ENCODE measurements at regions not wholly inside any gene's neighbourhood (a gene's known extent, or its start where the extent isn't known, plus 50 kb on each side); places are given as distances from the start of the nearest gene placed in this dataset.
A peak's percentile ranks its signal among the peaks of the same experiment; 100 is the strongest.

- DNase-seq: no peak
These were observed 279.9 kb upstream of the UMPS start for GRCh38 chr3:124450366-124450765.

- no peak for DNase-seq
These were observed 278.5 kb upstream of the UMPS start for GRCh38 chr3:124451630-124452317.

DNA sequence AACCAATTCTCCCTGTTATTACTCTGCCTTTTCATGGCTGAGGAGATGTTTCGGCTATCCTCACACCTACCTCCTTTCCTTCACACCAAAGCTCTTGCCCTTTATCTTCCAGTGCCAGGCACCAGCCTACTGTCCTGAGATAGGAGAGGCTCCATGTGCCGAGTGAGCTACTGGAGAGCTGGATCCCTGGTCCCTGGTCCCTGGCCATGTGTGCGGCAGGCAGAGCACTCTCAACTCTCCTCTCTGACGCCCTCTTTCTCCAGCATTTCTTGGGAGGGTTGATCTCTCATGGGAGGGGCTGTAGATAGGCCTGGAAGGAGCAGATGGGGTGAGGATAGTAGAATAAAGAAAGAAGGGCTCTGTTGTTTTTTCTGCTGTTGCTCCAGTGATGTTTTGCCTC is 277.1 kb upstream of the UMPS start:
- DNase-seq: no peak

DNA sequence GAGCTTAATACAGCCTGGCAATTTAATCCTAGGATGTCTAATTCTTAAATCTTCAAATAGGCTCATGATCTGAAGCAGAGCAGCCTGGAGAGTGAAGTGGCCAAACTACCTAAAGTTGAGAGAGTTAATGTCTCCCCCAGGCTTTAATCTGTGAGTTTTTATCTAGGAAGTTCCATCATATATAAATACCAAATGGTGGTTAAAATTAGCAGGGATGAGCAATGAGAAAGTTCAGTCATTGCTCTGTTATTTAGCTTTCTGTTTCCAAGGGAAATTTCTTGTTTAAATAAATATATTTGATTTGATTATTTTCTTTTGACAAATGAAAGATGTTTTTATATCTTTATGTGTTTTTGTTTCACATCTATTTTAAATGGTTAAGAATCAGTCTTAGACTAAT is 274.4 kb upstream of the UMPS start:
- peak; percentile 54 for DNase-seq

DNA sequence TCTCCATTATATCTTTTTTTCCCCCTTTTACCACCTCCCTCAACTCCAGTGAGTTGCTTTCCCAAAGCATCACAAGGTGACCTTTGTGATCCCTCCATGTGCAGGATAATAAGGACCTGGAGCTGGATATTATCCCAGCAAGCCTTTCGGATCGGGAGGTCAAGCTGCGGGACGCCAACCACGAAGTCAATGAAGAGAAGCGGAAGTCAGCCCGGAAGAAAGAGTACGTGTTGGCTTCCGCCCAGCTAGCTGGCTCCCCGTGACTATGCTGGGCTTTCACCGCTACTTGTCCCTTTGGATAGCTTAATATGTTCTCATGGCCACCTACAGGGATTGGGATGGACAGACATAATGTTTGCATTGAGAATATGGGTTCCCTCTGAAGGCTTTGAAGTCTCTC is 273.7 kb upstream of the UMPS start:
- peak; percentile 19 for DNase-seq

- DNase-seq: no peak
These were observed 270.6 kb upstream of the UMPS start for GRCh38 chr3:124459678-124460077.

DNA sequence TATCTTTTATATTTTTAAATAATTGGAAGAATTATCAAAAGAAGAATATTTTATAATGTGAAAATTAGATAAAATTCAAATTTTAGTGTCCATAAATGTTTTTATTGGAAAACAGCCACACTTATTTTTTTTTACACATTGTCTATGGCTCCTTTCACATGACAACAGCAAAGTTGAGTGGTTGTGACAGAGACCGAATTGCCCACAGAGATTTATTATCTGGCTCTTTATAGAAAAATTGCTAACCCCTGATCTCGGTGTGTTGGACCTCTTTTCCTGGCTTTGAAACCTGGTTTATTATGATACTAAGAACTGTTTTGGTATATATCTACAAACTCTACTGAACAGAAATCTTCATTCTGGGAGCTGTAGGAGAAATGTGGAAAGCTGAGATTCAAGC is 269.1 kb upstream of the UMPS start:
- DNase-seq: no peak

- DNase-seq: no peak
These were observed 268.2 kb upstream of the UMPS start for GRCh38 chr3:124461838-124462632.

DNA sequence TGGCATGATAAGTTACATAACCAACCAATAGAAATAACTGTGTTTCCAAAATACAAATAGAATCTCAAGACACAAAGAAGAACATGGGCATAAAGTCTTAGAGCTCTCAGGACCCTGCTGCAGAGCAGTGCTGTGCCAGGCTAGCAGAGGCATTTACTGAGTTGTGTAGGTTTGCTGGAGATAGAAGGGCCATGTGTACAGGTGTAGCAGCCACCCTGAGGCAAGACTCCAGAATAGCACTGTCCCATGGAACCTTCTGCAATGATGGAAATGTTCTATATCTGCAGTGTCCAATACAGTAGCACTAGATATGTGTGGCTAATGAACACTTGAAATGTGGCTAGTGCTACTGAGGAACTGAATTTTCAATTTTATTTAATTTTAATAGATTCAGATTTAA is 267.0 kb upstream of the UMPS start:
- no peak for DNase-seq

- peak; percentile 42 for DNase-seq
These were observed 262.0 kb upstream of the UMPS start for GRCh38 chr3:124467980-124468902.

- DNase-seq: no peak
These were observed 260.7 kb upstream of the UMPS start for GRCh38 chr3:124469555-124469954.

GRCh38 chr3:124478830-124479229 is 251.4 kb upstream of the UMPS start:
- DNase-seq: no peak

GRCh38 chr3:124483915-124484470 is 246.3 kb upstream of the UMPS start:
- DNase-seq: no peak

GRCh38 chr3:124486324-124486723 is 243.9 kb upstream of the UMPS start:
- no peak for DNase-seq

- no peak for DNase-seq
These were observed 240.7 kb upstream of the UMPS start for GRCh38 chr3:124489506-124489905.

- no peak for DNase-seq
These were observed 239.2 kb upstream of the UMPS start for GRCh38 chr3:124491098-124491497.

GRCh38 chr3:124491875-124492274 is 238.4 kb upstream of the UMPS start:
- no peak for DNase-seq

- DNase-seq: peak; percentile 28
These were observed 237.4 kb upstream of the UMPS start for GRCh38 chr3:124492824-124493223.

DNA sequence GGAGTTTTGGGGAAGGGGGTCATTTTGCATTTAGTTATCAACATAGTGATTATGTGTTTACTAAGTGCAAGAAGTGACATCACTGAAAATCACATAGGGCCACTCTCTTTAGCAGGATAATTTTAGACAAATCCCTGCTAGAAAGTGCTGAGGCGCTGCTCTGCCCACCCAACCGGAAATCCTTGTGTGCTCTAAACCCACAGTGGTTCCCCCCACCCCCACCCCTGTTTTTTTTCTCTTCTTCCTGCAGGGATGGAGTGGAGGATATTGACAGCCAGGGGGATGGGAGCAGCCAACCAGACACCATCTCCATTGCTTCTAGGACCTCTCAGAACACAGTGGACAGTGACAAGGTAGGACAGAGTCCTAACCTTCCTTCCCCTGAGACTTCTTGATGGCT is 234.2 kb upstream of the UMPS start:
- no peak for DNase-seq

- DNase-seq: no peak
These were observed 232.8 kb upstream of the UMPS start for GRCh38 chr3:124497487-124497886.

DNA sequence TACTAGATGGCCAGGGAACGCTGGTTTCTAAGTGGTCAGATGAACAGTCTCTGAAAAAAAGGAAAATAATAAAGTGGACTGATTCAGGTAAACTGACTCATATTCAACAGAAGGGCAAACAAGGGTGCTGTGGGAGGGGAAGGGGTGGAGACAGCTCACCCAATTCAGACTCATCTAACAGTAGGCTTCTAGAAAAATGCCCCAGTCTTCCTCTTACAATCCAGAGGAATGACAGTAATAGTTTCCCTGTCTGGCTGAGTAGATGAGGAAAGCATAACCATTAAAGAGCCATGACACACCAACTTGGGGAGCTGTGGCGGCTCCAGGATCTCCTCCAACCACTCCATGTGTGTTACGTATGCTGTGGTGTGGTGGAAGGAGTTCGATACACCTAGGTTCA is 231.4 kb upstream of the UMPS start:
- no peak for DNase-seq

GRCh38 chr3:124504332-124505059 is 225.8 kb upstream of the UMPS start:
- peak; percentile 68 for DNase-seq
